Liver (tissue), 8 donors: ENCODE measurements at regions not wholly inside any gene's neighbourhood (a gene's known extent, or its start where the extent isn't known, plus 50 kb on each side); places are given as distances from the start of the nearest gene placed in this dataset.

Experiments
- DNase-seq: peaks from one replicate; pipeline ENCODE4 v3.0.0-alpha.2; 2017; ENCODE audit warnings: low spot score
- H3K27ac ChIP-seq, 2 donors: one replicate each; pipeline ENCODE4 v1.7.0; 2013; ENCODE audit warnings: inconsistent platforms in 2 of 2, low read length in 2 of 2, control low read depth in 1 of 2, low read depth in 1 of 2, mild to moderate bottlenecking in 1 of 2
- H3K27me3 ChIP-seq, 4 donors: one replicate each; pipeline versions ENCODE4 v1.6.1 to v1.7.0; 2013; ENCODE audit warnings: low read length in 3 of 4, inconsistent platforms in 1 of 4, mild to moderate bottlenecking in 1 of 4, moderate library complexity in 1 of 4; ENCODE audit not compliant: control insufficient read depth in 4 of 4, insufficient read depth in 4 of 4
- H3K36me3 ChIP-seq, 4 donors: one replicate each; pipeline versions ENCODE4 v1.6.1 to v1.7.0; 2013; ENCODE audit warnings: low read length in 3 of 4, mild to moderate bottlenecking in 3 of 4, low read depth in 1 of 4, moderate library complexity in 1 of 4; ENCODE audit not compliant: control insufficient read depth in 4 of 4, insufficient read depth in 3 of 4
- H3K4me1 ChIP-seq, 4 donors: one replicate each; pipeline versions ENCODE4 v1.6.1 to v1.7.0; 2013; ENCODE audit warnings: low read length in 3 of 4, mild to moderate bottlenecking in 3 of 4, moderate library complexity in 1 of 4; ENCODE audit not compliant: control insufficient read depth in 4 of 4, insufficient read depth in 4 of 4
- H3K4me3 ChIP-seq, 3 donors: one replicate each; pipeline versions ENCODE4 v1.6.1 to v1.7.0; 2013; ENCODE audit warnings: low read length in 3 of 3, control low read depth in 1 of 3, low read depth in 1 of 3, mild to moderate bottlenecking in 1 of 3
- H3K9ac ChIP-seq, 2 donors: one replicate each; pipeline ENCODE4 v1.7.0; 2013; ENCODE audit warnings: low read length in 2 of 2, mild to moderate bottlenecking in 2 of 2, moderate library complexity in 2 of 2, control low read depth in 1 of 2, low read depth in 1 of 2
- H3K9me3 ChIP-seq, 4 donors: one replicate each; pipeline versions ENCODE4 v1.6.1 to v1.7.0; 2013; ENCODE audit warnings: low read length in 3 of 4; ENCODE audit not compliant: control insufficient read depth in 4 of 4
- CTCF ChIP-seq: fragments of 150-350 bp; IDR thresholded peaks from 2 replicates; pipeline ENCODE4 v1.5.1; 2017; ENCODE audit warnings: improper control_type of control experiment, low read depth, low read length; ENCODE audit not compliant: missing input control
- EGR1 ChIP-seq, 2 donors: IDR thresholded peaks; 2 replicates each; pipeline ENCODE4 v1.6.1; 2016 to 2018; ENCODE audit warnings: antibody characterized with exemption in 2 of 2, low read depth in 2 of 2
- FOXA1 ChIP-seq: IDR thresholded peaks from 2 replicates; pipeline ENCODE4 v1.6.1; 2016; ENCODE audit warnings: antibody characterized with exemption
- FOXA2 ChIP-seq: IDR thresholded peaks from 2 replicates; pipeline ENCODE4 v1.6.1; 2016; ENCODE audit warnings: antibody characterized with exemption
- GABPA ChIP-seq, 2 donors: IDR thresholded peaks in 1 of 2; conservative IDR thresholded peaks in 1 of 2; 2 replicates each; pipeline ENCODE4 v1.6.1; 2016; ENCODE audit warnings: antibody characterized with exemption in 2 of 2, mild to moderate bottlenecking in 1 of 2, moderate library complexity in 1 of 2
- HNF4A ChIP-seq, 2 donors: conservative IDR thresholded peaks; 2 replicates each; pipeline ENCODE4 v1.6.1; 2016; ENCODE audit warnings: antibody characterized with exemption in 2 of 2, mild to moderate bottlenecking in 2 of 2
- HNF4G ChIP-seq: IDR thresholded peaks from 2 replicates; pipeline ENCODE4 v1.6.1; 2016; ENCODE audit warnings: antibody characterized with exemption
- JUND ChIP-seq, 2 donors: IDR thresholded peaks; 2 replicates each; pipeline ENCODE4 v1.6.1; 2016; ENCODE audit warnings: antibody characterized with exemption in 2 of 2
- MAX ChIP-seq: IDR thresholded peaks from 2 replicates; pipeline ENCODE4 v1.6.1; 2016; ENCODE audit warnings: antibody characterized with exemption
- NR2F2 ChIP-seq: IDR thresholded peaks from 2 replicates; pipeline ENCODE4 v1.6.1; 2016; ENCODE audit warnings: antibody characterized with exemption
- RAD21 ChIP-seq, 2 donors: IDR thresholded peaks; 2 replicates each; pipeline ENCODE4 v1.6.1; 2016; ENCODE audit warnings: antibody characterized with exemption in 2 of 2, mild to moderate bottlenecking in 2 of 2
- RXRA ChIP-seq, 2 donors: IDR thresholded peaks; 2 replicates each; pipeline ENCODE4 v1.6.1; 2017 to 2018; ENCODE audit warnings: antibody characterized with exemption in 2 of 2, mild to moderate bottlenecking in 1 of 2
- SP1 ChIP-seq: IDR thresholded peaks from 2 replicates; pipeline ENCODE4 v1.6.1; 2018; ENCODE audit warnings: antibody characterized with exemption, mild to moderate bottlenecking
- TAF1 ChIP-seq: conservative IDR thresholded peaks from 2 replicates; pipeline ENCODE4 v1.6.1; 2016; ENCODE audit warnings: antibody characterized with exemption, mild to moderate bottlenecking
- YY1 ChIP-seq: IDR thresholded peaks from 2 replicates; pipeline ENCODE4 v1.6.1; 2016; ENCODE audit warnings: antibody characterized with exemption, mild to moderate bottlenecking
- WGBS: extraction: QIAGEN DNeasy Blood & Tissue Kit; methylation state at CpG from one replicate; pipeline ENCODE4 v1.1.7; 2013; 5-methylcytosine and 5-hydroxymethylcytosine counted together
- TF ChIP-seq, protein P1 (sequence below): IDR thresholded peaks from 2 replicates; pipeline ENCODE4 v1.6.1; 2016; ENCODE audit warnings: antibody characterized with exemption
- TF ChIP-seq, protein P2 (sequence below): IDR thresholded peaks from 2 replicates; pipeline ENCODE4 v1.6.1; 2016; ENCODE audit warnings: antibody characterized with exemption, mild to moderate bottlenecking
- TF ChIP-seq, protein P3 (sequence below): IDR thresholded peaks from 2 replicates; pipeline ENCODE4 v1.6.1; 2016; ENCODE audit warnings: antibody characterized with exemption
- donor health status: healthy.
- donor health status: healthy.
- donor health status: healthy.
- donor health status: healthy.
- donor health status: healthy.

GRCh38 chr3:194817592-194817930 lies 131.9 kb downstream of the FAM43A start:
- no peaks in the 10 kb centered on the region for H3K27me3 ChIP-seq
- no peak overlapping the region for H3K4me3 ChIP-seq
- H3K9me3 ChIP-seq, result no peaks in the 10 kb centered on the region
- 58% methylated on average over 4 of the region's 4 CpGs for WGBS
- no peak overlapping the region for H3K27ac ChIP-seq
- no peak overlapping the region for H3K9ac ChIP-seq
- no peak for DNase-seq
- H3K36me3 ChIP-seq, result no peaks in the 10 kb centered on the region
- TF ChIP-seq RAD21 (IDR thresholded peaks at IDR 0.05) (no peak), YY1 (no peak), GABPA (IDR thresholded peaks at IDR 0.05 in 1 of 2, conservative IDR thresholded peaks at IDR 0.05 in 1 of 2) (no peak), TAF1 (no peak), HNF4A (conservative IDR thresholded peaks at IDR 0.05) (no peak), SP1 (no peak)
- H3K4me1 ChIP-seq, result no peaks in the 10 kb centered on the region

DNA sequence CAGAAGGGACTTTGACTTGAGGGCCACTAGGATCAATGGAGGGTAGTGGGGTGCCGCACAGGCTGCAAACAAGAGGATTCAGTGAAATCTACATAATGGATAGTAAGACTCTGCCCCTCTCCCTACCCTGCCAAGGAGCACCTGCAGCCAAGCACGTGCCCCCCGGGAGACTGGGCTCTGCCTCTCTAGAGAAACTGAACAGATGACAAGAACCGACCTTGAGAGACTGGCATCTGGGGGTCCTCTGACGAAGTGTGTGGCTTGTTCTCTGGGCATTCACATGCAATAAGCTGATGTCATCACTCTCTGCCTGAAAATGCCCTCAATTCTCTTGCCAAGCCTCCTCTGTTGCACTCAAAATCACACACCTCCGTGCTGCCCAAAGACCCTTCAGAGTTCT lies 132.3 kb downstream of the FAM43A start:
- no peak overlapping the region for H3K9ac ChIP-seq
- H3K27ac ChIP-seq, result no peak overlapping the region
- H3K9me3 ChIP-seq, result no peaks in the 10 kb centered on the region
- H3K4me1 ChIP-seq, result no peaks in the 10 kb centered on the region
- no peak for TF ChIP-seq NR2F2
- TF ChIP-seq, protein P1, sequence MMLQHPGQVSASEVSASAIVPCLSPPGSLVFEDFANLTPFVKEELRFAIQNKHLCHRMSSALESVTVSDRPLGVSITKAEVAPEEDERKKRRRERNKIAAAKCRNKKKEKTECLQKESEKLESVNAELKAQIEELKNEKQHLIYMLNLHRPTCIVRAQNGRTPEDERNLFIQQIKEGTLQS, result no peak
- no peak for TF ChIP-seq FOXA2
- TF ChIP-seq HNF4G, result no peak
- no peak for TF ChIP-seq RXRA (IDR thresholded peaks at IDR 0.05)
- TF ChIP-seq, protein P2, sequence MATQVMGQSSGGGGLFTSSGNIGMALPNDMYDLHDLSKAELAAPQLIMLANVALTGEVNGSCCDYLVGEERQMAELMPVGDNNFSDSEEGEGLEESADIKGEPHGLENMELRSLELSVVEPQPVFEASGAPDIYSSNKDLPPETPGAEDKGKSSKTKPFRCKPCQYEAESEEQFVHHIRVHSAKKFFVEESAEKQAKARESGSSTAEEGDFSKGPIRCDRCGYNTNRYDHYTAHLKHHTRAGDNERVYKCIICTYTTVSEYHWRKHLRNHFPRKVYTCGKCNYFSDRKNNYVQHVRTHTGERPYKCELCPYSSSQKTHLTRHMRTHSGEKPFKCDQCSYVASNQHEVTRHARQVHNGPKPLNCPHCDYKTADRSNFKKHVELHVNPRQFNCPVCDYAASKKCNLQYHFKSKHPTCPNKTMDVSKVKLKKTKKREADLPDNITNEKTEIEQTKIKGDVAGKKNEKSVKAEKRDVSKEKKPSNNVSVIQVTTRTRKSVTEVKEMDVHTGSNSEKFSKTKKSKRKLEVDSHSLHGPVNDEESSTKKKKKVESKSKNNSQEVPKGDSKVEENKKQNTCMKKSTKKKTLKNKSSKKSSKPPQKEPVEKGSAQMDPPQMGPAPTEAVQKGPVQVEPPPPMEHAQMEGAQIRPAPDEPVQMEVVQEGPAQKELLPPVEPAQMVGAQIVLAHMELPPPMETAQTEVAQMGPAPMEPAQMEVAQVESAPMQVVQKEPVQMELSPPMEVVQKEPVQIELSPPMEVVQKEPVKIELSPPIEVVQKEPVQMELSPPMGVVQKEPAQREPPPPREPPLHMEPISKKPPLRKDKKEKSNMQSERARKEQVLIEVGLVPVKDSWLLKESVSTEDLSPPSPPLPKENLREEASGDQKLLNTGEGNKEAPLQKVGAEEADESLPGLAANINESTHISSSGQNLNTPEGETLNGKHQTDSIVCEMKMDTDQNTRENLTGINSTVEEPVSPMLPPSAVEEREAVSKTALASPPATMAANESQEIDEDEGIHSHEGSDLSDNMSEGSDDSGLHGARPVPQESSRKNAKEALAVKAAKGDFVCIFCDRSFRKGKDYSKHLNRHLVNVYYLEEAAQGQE, result no peak
- no peak for TF ChIP-seq TAF1
- no peak for TF ChIP-seq EGR1 (IDR thresholded peaks at IDR 0.05; ENCODE audit: low read depth in 2 of 2)
- TF ChIP-seq HNF4A (conservative IDR thresholded peaks at IDR 0.05), result no peak
- TF ChIP-seq CTCF, result no peak
- no peaks in the 10 kb centered on the region for H3K36me3 ChIP-seq
- H3K4me3 ChIP-seq, result no peak overlapping the region
- no peaks in the 10 kb centered on the region for H3K27me3 ChIP-seq
- no peak for DNase-seq
- WGBS, result 76% methylated on average over 6 of the region's 6 CpGs

GRCh38 chr3:194824100-194824499 lies 138.4 kb downstream of the FAM43A start:
- no peaks in the 10 kb centered on the region for H3K36me3 ChIP-seq
- no peaks in the 10 kb centered on the region for H3K9me3 ChIP-seq
- DNase-seq, result no peak
- H3K27me3 ChIP-seq, result no peaks in the 10 kb centered on the region
- H3K4me1 ChIP-seq, result no peaks in the 10 kb centered on the region
- no peak overlapping the region for H3K9ac ChIP-seq
- WGBS, result 81% methylated on average over 4 of the region's 4 CpGs
- no peak overlapping the region for H3K4me3 ChIP-seq
- no peak overlapping the region for H3K27ac ChIP-seq
- TF ChIP-seq HNF4G (no peak), RXRA (IDR thresholded peaks at IDR 0.05) (no peak), SP1 (no peak), MAX (no peak), GABPA (IDR thresholded peaks at IDR 0.05 in 1 of 2, conservative IDR thresholded peaks at IDR 0.05 in 1 of 2) (no peak), NR2F2 (no peak), RAD21 (IDR thresholded peaks at IDR 0.05) (no peak), HNF4A (conservative IDR thresholded peaks at IDR 0.05) (no peak), EGR1 (IDR thresholded peaks at IDR 0.05; ENCODE audit: low read depth in 2 of 2) (no peak), JUND (IDR thresholded peaks at IDR 0.05) (no peak), FOXA1 (no peak)
- TF ChIP-seq, protein P3, sequence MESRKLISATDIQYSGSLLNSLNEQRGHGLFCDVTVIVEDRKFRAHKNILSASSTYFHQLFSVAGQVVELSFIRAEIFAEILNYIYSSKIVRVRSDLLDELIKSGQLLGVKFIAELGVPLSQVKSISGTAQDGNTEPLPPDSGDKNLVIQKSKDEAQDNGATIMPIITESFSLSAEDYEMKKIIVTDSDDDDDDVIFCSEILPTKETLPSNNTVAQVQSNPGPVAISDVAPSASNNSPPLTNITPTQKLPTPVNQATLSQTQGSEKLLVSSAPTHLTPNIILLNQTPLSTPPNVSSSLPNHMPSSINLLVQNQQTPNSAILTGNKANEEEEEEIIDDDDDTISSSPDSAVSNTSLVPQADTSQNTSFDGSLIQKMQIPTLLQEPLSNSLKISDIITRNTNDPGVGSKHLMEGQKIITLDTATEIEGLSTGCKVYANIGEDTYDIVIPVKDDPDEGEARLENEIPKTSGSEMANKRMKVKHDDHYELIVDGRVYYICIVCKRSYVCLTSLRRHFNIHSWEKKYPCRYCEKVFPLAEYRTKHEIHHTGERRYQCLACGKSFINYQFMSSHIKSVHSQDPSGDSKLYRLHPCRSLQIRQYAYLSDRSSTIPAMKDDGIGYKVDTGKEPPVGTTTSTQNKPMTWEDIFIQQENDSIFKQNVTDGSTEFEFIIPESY, result no peak
